ENCODE measurements at regions not wholly inside any gene's neighbourhood (a gene's known extent, or its start where the extent isn't known, plus 50 kb on each side); places are given as distances from the start of the nearest gene placed in this dataset.

DNA sequence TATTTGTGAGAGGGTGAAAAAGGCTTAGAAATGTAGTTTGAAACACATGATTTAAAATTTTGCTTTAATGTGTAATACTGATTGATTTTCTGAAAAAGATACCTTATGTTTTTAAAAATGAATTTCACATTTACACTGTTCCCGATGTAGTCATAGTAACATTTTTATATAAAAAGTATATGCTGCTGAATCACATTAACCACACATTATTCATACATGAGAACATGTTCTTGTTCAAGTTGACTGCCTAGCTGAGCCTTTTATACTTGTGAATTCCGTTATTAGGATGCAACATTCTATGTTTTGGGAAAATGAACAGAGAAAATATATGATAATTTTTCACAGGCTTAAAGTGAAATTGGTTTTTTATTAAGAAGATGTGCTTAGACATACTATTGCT lies 461.1 kb upstream of the NUDT12 start:
- intact Hi-C loops (cut with micrococcal nuclease): no loop called here
- peaks cover 1 to 10% (median 2%) of the 10 kb centered on the region in 3 donors for H3K9me3 ChIP-seq (ENCODE audit: control extremely low read depth in 1 of 3, control insufficient read depth in 2 of 3, insufficient read depth in 1 of 3, low read length in 2 of 3)
- no peak overlapping the region for H3K27ac ChIP-seq (ENCODE audit: low read length in 2 of 2)
- H3K4me2 ChIP-seq (replicated peaks; ENCODE audit: low read depth, low read length, poor library complexity, severe bottlenecking): no peak overlapping the region
- no peak overlapping the region for H3K4me3 ChIP-seq (ENCODE audit: control extremely low read depth in 1 of 5, extremely low read depth in 1 of 5, insufficient read depth in 1 of 5, low read depth in 2 of 5, low read length in 4 of 5)
- H3K27me3 Mint-ChIP-seq: no peaks in the 10 kb centered on the region
- TF ChIP-seq EZH2 (IDR thresholded peaks at IDR 0.05; ENCODE audit: borderline replicate concordance, insufficient read depth, low read depth, low read length, poor library complexity, severe bottlenecking): no peak
- TF ChIP-seq, protein P1, sequence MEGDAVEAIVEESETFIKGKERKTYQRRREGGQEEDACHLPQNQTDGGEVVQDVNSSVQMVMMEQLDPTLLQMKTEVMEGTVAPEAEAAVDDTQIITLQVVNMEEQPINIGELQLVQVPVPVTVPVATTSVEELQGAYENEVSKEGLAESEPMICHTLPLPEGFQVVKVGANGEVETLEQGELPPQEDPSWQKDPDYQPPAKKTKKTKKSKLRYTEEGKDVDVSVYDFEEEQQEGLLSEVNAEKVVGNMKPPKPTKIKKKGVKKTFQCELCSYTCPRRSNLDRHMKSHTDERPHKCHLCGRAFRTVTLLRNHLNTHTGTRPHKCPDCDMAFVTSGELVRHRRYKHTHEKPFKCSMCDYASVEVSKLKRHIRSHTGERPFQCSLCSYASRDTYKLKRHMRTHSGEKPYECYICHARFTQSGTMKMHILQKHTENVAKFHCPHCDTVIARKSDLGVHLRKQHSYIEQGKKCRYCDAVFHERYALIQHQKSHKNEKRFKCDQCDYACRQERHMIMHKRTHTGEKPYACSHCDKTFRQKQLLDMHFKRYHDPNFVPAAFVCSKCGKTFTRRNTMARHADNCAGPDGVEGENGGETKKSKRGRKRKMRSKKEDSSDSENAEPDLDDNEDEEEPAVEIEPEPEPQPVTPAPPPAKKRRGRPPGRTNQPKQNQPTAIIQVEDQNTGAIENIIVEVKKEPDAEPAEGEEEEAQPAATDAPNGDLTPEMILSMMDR (IDR thresholded peaks at IDR 0.05): no peak
- H3K4me1 Mint-ChIP-seq: no peaks in the 10 kb centered on the region
- H4K20me1 ChIP-seq (ENCODE audit: control insufficient read depth, insufficient read depth, low read length, poor library complexity, severe bottlenecking): no peaks in the 10 kb centered on the region
- H2AFZ ChIP-seq (ENCODE audit: insufficient read depth, low read depth, low read length, poor library complexity, severe bottlenecking): no peak overlapping the region
- no CpG with 5 or more reads among the region's 2 CpGs for WGBS (ENCODE audit: insufficient coverage)
- H3K27me3 ChIP-seq (replicated peaks in 1 of 4; ENCODE audit: control extremely low read depth in 1 of 4, control insufficient read depth in 3 of 4, insufficient read depth in 4 of 4, low read length in 3 of 4): no peaks in the 10 kb centered on the region
- no peak overlapping the region for H3K27ac Mint-ChIP-seq
- no peak overlapping the region for H3K9ac ChIP-seq (ENCODE audit: low read length)
- no peaks in the 10 kb centered on the region for H3K9me3 Mint-ChIP-seq (ENCODE audit: insufficient read depth)
- DNase-seq (no peak), ATAC-seq (ENCODE audit: low read depth) (no peak)
- no peaks in the 10 kb centered on the region for H3K4me1 ChIP-seq (ENCODE audit: control insufficient read depth in 2 of 2, insufficient read depth in 2 of 2, low read length in 2 of 2)
- no peaks in the 10 kb centered on the region for H3K79me2 ChIP-seq (ENCODE audit: control insufficient read depth, insufficient read depth, low read length)
- ChIA-PET POLR2A (no interaction called here), CTCF (no interaction called here)
- no peaks in the 10 kb centered on the region for H3K36me3 ChIP-seq (replicated peaks in 1 of 2; ENCODE audit: control extremely low read depth in 1 of 2, control insufficient read depth in 1 of 2, extremely low read depth in 1 of 2, insufficient read depth in 2 of 2, low read length in 1 of 2)
- no peak overlapping the region for H3K4me3 Mint-ChIP-seq

DNA sequence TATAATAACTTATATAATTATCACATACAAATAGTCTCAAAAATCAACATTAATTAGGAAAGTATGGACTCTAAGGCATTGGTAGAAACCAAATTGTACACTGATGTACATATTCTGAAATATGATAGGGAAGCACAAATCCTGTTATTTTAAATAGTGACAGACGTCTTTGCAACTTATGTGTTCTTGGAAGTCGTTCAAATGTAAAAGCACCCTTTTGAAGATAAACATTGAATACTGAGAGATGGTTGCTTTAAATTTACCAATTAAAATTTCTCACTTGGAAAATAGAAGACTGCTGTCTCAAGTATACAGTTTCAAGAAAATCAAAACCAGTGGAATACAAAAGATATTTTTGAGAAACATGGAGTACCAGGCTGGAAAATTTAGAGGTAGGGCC lies 457.4 kb upstream of the NUDT12 start:
- no peak overlapping the region for H3K4me2 ChIP-seq (replicated peaks; ENCODE audit: low read depth, low read length, poor library complexity, severe bottlenecking)
- H3K4me1 ChIP-seq (ENCODE audit: control insufficient read depth in 2 of 2, insufficient read depth in 2 of 2, low read length in 2 of 2): no peaks in the 10 kb centered on the region
- ChIA-PET CTCF (no interaction called here), POLR2A (no interaction called here)
- Mint-ChIP-seq H3K4me3 (no peak overlapping the region), H3K9me3 (ENCODE audit: insufficient read depth) (no peaks in the 10 kb centered on the region), H3K27me3 (no peaks in the 10 kb centered on the region), H3K27ac (no peak overlapping the region), H3K4me1 (no peaks in the 10 kb centered on the region)
- ATAC-seq (ENCODE audit: low read depth) (no peak), DNase-seq (no peak)
- no peak overlapping the region for H3K4me3 ChIP-seq (ENCODE audit: control extremely low read depth in 1 of 5, extremely low read depth in 1 of 5, insufficient read depth in 1 of 5, low read depth in 2 of 5, low read length in 4 of 5)
- no peaks in the 10 kb centered on the region for H3K79me2 ChIP-seq (ENCODE audit: control insufficient read depth, insufficient read depth, low read length)
- H3K9ac ChIP-seq (ENCODE audit: low read length): no peak overlapping the region
- H3K27ac ChIP-seq (ENCODE audit: low read length in 2 of 2): no peak overlapping the region
- H3K36me3 ChIP-seq (replicated peaks in 1 of 2; ENCODE audit: control extremely low read depth in 1 of 2, control insufficient read depth in 1 of 2, extremely low read depth in 1 of 2, insufficient read depth in 2 of 2, low read length in 1 of 2): no peaks in the 10 kb centered on the region
- no peak overlapping the region for H2AFZ ChIP-seq (ENCODE audit: insufficient read depth, low read depth, low read length, poor library complexity, severe bottlenecking)
- no peak for TF ChIP-seq EZH2 (IDR thresholded peaks at IDR 0.05; ENCODE audit: borderline replicate concordance, insufficient read depth, low read depth, low read length, poor library complexity, severe bottlenecking)
- TF ChIP-seq, protein P1 (IDR thresholded peaks at IDR 0.05): no peak
- WGBS (ENCODE audit: insufficient coverage): no CpG with 5 or more reads among the region's 2 CpGs
- H3K27me3 ChIP-seq (replicated peaks in 1 of 4; ENCODE audit: control extremely low read depth in 1 of 4, control insufficient read depth in 3 of 4, insufficient read depth in 4 of 4, low read length in 3 of 4): no peaks in the 10 kb centered on the region
- H4K20me1 ChIP-seq (ENCODE audit: control insufficient read depth, insufficient read depth, low read length, poor library complexity, severe bottlenecking): no peaks in the 10 kb centered on the region
- peaks cover 0 to 12% (median 6%) of the 10 kb centered on the region in 3 donors for H3K9me3 ChIP-seq (ENCODE audit: control extremely low read depth in 1 of 3, control insufficient read depth in 2 of 3, insufficient read depth in 1 of 3, low read length in 2 of 3)
- intact Hi-C loops (cut with micrococcal nuclease): no loop called here
